Tibial nerve (tissue), 4 donors: ENCODE measurements at regions not wholly inside any gene's neighbourhood (a gene's known extent, or its start where the extent isn't known, plus 50 kb on each side); places are given as distances from the start of the nearest gene placed in this dataset.

Experiments used
- EP300 ChIP-seq, 2 donors: sonication (generic); formaldehyde crosslinking; IDR thresholded peaks; one replicate each; pipeline ENCODE4 v1.6.1; 2017; ENCODE audit warnings: antibody characterized with exemption in 2 of 2, mild to moderate bottlenecking in 1 of 2
- TF ChIP-seq, protein P1 (sequence below), 5 experiments: fragments of 200-600 bp in 3 of 5; fragments of 450-650 bp in 2 of 5; sonication (generic) in 3 of 5; IDR thresholded peaks; one replicate each; pipeline ENCODE4 v1.5.1; 2016 to 2019; ENCODE audit warnings: antibody characterized with exemption in 5 of 5, mild to moderate bottlenecking in 3 of 5, moderate library complexity in 2 of 5

DNA sequence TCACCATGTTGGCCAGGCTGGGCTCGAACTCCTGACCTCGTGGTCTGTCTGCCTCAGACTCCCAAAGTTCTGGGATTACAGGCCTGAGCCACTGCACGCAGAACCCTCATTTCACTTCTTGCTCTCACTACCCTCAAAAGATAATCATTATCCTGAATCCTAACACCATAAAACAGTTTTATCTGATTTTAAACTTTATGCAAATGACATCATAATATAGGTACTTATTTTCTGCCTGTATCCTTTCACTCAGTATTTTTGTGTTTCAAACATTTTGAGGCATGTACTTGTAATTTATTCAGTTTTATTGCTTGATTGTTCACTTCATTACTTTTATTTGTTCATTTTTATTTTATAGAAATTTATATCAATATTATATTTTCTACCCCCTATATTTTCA lies 719.2 kb upstream of the ARRDC3 start:
- no peak for TF ChIP-seq EP300 (IDR thresholded peaks at IDR 0.05)
- TF ChIP-seq, protein P1, sequence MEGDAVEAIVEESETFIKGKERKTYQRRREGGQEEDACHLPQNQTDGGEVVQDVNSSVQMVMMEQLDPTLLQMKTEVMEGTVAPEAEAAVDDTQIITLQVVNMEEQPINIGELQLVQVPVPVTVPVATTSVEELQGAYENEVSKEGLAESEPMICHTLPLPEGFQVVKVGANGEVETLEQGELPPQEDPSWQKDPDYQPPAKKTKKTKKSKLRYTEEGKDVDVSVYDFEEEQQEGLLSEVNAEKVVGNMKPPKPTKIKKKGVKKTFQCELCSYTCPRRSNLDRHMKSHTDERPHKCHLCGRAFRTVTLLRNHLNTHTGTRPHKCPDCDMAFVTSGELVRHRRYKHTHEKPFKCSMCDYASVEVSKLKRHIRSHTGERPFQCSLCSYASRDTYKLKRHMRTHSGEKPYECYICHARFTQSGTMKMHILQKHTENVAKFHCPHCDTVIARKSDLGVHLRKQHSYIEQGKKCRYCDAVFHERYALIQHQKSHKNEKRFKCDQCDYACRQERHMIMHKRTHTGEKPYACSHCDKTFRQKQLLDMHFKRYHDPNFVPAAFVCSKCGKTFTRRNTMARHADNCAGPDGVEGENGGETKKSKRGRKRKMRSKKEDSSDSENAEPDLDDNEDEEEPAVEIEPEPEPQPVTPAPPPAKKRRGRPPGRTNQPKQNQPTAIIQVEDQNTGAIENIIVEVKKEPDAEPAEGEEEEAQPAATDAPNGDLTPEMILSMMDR (IDR thresholded peaks at IDR 0.05), result no peak
